GM19395 (cell line): ENCODE measurements at regions not wholly inside any gene's neighbourhood (a gene's known extent, or its start where the extent isn't known, plus 50 kb on each side); places are given as distances from the start of the nearest gene placed in this dataset.
"Not testable (repeated sequence)": the region's sequence is repeated elsewhere in the genome, so short reads cannot be mapped to it uniquely, and the experiment has no call there.

Experiments used
- ATAC-seq: cut with Tn5 transposase; IDR thresholded peaks from one replicate; pipeline ENCODE4 v1.9.1; 2021; ENCODE audit warnings: mild to moderate bottlenecking, moderate library complexity; ENCODE audit not compliant: unreplicated experiment

DNA sequence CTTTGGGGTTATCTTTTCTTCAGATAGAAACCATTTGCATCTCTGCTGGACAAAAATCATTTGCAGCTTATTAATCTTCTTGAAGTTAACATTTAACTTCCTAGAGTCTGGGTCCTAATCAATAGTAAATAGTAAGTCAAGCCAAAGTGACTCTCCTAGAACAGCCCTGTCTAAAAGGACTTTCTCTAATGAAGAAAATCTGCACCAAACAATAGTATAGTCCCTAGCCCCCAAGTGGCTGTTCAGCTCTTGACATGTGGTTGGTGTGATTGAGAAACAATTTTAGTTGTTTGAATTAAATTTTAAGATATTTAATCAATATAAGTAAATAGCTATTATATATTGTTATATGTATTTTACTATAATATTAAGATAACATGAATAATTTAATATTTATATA lies 64.6 kb upstream of the SHB start:
- ATAC-seq: no peak

DNA sequence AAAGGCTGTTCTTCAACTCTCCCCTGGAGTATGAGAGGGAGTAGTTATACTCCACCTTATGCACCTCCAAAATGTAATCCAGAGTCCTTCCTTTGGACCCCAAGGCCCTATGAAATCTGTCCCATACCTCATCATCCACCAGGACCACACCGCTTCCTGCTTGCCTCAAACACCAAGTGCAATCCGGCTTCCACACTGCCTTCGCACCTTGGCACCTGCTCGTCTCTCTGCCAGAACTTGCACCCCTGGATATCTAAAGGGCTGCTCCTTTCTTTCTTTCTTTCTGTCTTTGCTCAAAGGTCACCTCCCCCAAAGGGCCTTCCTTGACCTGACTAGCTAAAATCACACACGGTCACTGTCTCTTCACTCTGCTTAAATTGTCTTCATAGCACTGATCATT lies 63.9 kb upstream of the SHB start:
- ATAC-seq: no peak

- no peak for ATAC-seq
These were observed 62.7 kb upstream of the SHB start for GRCh38 chr9:38131729-38132128.

DNA sequence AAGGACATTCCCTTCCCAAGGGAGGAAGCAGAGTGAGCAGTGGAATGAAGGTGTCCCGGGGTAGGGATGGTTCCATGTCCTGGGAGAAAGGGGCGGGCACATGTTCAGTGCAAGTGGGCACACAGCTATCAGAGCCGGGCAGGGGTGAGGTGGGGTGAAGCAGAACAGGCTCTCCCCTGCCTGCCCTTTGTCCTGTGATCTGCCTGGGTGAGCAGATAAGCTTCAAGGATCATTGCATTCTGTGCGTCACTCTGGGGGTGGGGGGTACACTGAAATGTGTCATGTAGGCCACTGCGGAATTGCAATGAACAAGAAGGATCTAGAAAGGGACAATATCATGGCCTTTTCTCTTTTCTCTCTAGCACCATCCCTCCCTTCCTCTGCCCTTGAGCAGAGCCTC lies 61.7 kb upstream of the SHB start:
- ATAC-seq: no peak

GRCh38 chr9:38129366-38129765 lies 60.3 kb upstream of the SHB start:
- no peak for ATAC-seq

GRCh38 chr9:38128752-38129270 lies 59.8 kb upstream of the SHB start:
- ATAC-seq: no peak

DNA sequence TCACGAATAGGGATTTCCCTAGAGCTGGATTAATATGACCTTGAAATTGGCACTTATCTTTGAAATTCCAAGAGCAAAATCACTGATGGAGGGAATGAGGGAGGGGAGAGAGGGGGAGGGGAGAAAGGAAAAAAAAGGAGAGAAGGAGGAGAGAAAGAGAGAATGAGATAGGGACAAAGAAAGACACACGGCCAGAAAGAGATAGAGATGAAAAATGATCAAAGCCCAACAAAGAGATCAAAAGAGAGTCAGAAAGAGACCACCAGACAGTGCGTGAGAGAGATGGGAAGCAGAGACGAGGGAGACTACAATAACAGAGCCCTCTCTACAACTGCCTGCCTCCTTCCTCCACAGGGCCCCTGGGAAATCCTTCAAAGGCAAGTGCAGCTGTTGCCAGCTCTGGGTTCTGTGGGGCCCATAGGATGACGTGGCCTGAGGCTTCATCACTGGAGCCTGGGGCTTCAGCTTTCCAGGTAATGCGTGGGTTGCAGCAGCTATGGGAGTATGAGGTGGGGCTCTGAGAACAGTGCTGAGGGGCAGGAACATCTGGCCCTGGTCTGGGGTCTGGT lies 58.3 kb upstream of the SHB start:
- no peak for ATAC-seq

GRCh38 chr9:38126730-38127129 lies 57.7 kb upstream of the SHB start:
- ATAC-seq: no peak

GRCh38 chr9:38125889-38126288 lies 56.9 kb upstream of the SHB start:
- no peak for ATAC-seq

GRCh38 chr9:38123359-38123758 lies 54.3 kb upstream of the SHB start:
- not testable (repeated sequence) for ATAC-seq

DNA sequence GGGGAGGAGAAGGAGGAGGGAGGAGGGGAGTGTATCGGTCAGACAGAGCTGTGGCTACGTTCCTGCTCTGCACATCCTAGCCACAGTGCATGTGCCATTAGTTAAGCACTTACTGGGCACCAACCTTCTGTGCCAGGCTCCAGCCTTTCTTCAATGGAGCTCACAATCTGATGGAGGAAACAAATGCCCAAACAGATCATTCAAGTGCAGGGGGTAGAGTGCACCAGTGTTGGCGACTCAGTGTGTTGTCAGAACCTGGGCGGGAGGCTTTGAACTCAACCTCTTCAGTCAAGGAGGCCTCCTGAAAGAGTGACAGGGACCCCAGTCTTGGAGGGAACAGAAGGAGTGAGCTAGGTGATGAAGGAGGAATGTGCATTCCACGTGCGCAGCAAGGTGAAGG lies 51.9 kb upstream of the SHB start:
- no peak for ATAC-seq

- no peak for ATAC-seq
These were observed 50.7 kb upstream of the SHB start for GRCh38 chr9:38119560-38120236.

DNA sequence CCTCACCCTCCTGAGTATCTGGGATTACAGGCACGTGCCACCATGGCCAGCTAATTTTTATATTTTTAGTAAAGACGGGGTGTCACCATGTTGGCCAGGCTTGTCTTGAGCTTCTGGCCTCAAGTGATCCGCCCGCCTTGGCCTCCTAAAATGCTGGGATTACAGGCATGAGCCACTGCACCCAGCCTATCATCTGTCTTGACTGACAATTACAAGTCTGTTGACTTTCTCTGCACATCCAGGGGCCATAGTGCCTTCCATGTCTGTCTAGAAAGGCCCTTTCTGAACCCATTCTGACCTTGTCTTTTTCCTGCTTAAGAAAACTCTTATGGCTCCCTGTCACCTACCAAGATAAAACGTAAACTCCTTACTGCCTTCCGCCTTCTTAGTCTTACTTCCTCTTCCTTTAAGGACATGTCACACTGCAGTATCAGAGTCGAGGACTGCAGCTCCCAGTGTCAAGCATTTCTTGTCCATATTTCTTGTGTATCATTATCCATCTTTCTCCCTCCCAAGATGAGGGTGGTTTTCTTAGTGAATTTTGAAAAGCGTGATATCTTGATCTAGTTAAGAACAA lies 49.9 kb upstream of the SHB start:
- ATAC-seq: no peak
